Activated T-helper 17 cell treated with anti-CD3 and anti-CD28 coated beads, Interleukin-2, amount 50 U/mL, for 72 hours (primary cell): ENCODE measurements at regions not wholly inside any gene's neighbourhood (a gene's known extent, or its start where the extent isn't known, plus 50 kb on each side); places are given as distances from the start of the nearest gene placed in this dataset.

Experiments used
- ATAC-seq: fragments of 150-1000 bp; cut with Tn5 transposase; replicated peaks from 2 replicates; pipeline ENCODE4 v1.10.0; 2021; ENCODE audit warnings: mild to moderate bottlenecking, moderate library complexity
- H3K27ac Mint-ChIP-seq: one replicate; pipeline ENCODE4 v1.8.0; 2022; ENCODE audit warnings: mixed read lengths
- H3K27me3 Mint-ChIP-seq: one replicate; pipeline ENCODE4 v1.8.0; 2022; ENCODE audit warnings: mixed read lengths
- H3K36me3 Mint-ChIP-seq: one replicate; pipeline ENCODE4 v1.8.0; 2022; ENCODE audit warnings: low read depth, mild to moderate bottlenecking, mixed read lengths
- H3K4me1 Mint-ChIP-seq: one replicate; pipeline ENCODE4 v1.8.0; 2022; ENCODE audit warnings: mixed read lengths
- H3K4me3 Mint-ChIP-seq: one replicate; pipeline ENCODE4 v1.8.0; 2022; ENCODE audit warnings: mild to moderate bottlenecking, mixed read lengths
- H3K9me3 Mint-ChIP-seq: one replicate; pipeline ENCODE4 v1.8.0; 2022; ENCODE audit warnings: mixed read lengths

DNA sequence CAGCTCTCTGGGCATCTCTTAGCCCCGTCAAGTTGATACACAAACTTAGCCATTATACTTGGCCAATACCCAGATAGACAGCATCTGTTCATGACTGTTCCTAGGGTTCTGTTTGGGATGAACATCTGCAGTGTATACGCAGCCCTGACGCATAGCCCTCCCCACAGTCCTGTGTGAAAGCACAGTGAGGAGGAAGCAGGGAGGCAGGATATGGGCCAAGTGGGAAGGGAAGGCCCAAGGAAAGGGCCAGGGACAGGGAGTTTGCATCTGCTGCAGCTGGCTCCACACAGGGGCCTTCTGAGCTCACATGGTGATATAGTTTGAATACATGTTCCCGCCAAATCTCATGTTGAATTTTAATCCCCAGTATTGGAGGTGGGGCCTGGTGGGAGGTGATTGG is 80.2 kb downstream of the CMPK2 start:
- Mint-ChIP-seq H3K27me3 (peaks cover 8% of the 10 kb centered on the region), H3K4me1 (no peaks in the 10 kb centered on the region), H3K27ac (no peak overlapping the region), H3K9me3 (no peaks in the 10 kb centered on the region), H3K4me3 (no peak overlapping the region), H3K36me3 (no peaks in the 10 kb centered on the region)
- ATAC-seq: no peak

DNA sequence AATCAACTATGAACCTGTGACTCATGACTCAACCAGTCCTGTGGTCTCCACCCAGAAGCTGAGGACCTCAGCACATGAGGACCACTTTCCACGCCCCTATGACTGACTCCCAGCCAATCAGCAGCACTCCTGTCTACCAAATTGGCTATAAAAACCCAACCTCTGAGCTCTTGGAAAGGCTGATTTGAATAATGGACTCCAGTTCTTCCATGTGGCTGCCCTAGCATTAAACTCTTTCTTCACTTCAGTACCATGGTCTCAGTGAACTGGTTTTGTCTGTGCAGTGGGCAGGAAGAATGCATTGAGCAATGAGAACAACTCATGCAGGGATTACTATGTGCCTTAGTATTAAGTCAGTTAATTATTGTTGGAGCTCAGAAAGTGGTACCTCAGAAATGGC is 78.3 kb downstream of the CMPK2 start:
- Mint-ChIP-seq H3K36me3 (no peaks in the 10 kb centered on the region), H3K9me3 (no peaks in the 10 kb centered on the region), H3K27me3 (peaks cover 11% of the 10 kb centered on the region), H3K4me3 (no peak overlapping the region), H3K27ac (no peak overlapping the region), H3K4me1 (no peaks in the 10 kb centered on the region)
- no peak for ATAC-seq

DNA sequence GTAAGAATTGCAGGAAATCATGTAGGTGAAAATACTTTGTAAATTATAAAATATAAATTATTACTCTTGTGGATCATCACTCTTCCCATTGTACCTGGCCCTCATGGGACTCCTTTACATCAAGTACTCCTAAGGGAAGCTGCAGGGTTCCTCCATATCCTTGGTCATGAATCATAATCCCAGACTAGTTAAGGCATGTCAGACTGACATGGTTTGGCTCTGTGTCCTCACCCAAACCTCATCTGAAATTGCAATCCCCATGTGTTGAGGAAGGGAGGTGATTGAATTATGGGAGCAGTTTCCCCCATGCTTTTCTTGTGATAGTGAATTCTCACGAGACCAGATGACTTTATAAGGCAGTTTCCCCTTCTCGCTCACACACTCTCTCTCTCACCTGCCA is 77.1 kb downstream of the CMPK2 start:
- Mint-ChIP-seq H3K4me3 (no peak overlapping the region), H3K27ac (no peak overlapping the region), H3K36me3 (no peaks in the 10 kb centered on the region), H3K27me3 (peaks cover 7% of the 10 kb centered on the region), H3K9me3 (no peaks in the 10 kb centered on the region), H3K4me1 (no peaks in the 10 kb centered on the region)
- ATAC-seq: no peak

DNA sequence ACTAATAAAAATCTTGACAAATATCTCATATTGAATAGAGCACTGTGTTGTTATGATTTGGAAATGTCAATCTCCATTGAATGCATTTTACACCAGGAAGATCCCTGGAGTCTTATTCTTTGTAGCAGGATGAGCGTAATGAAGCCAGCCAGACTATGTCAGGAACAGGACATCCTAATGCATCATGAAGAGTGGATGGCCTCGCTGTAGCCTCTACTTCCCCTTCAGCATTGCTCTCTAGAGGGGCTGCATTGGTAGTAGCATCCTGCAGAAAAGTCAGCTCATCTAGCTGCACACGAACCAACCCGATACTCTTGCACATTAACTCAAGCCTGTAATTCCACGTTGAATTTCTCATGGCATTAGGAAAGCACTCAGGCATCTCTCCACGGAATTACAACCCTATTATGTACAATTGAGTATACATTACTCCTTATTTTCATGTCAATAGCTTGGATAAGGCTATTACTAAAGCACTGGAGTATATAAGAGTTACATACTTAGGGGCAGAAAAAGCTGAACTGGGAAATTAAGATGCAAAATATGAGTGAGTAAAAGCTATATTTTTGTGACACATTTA is 76.1 kb downstream of the CMPK2 start:
- ATAC-seq: no peak
- H3K9me3 Mint-ChIP-seq: no peaks in the 10 kb centered on the region
- no peak overlapping the region for H3K27ac Mint-ChIP-seq
- H3K36me3 Mint-ChIP-seq: no peaks in the 10 kb centered on the region
- no peaks in the 10 kb centered on the region for H3K4me1 Mint-ChIP-seq
- no peak overlapping the region for H3K4me3 Mint-ChIP-seq
- H3K27me3 Mint-ChIP-seq: peaks cover 7% of the 10 kb centered on the region

DNA sequence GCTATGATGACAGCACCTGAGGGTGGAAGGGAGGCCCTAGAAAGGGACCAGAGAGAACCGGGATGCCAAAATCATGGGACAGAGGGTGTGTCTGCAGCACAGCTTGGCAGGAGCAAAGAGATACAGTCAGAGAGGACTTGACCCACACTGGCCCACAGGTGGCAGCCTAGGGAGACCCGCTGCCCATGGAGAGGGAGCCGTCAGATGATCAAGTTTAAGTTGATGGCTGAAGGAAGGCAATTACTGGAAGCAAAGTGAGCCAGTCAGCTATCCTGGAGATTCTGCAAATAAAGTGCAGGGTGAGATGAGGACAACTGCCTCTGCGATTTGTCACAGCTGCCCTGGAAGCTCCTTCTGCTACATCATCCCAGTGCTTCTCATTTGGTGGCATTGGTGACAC is 74.0 kb downstream of the CMPK2 start:
- no peaks in the 10 kb centered on the region for H3K36me3 Mint-ChIP-seq
- no peaks in the 10 kb centered on the region for H3K4me1 Mint-ChIP-seq
- H3K9me3 Mint-ChIP-seq: no peaks in the 10 kb centered on the region
- H3K27ac Mint-ChIP-seq: no peak overlapping the region
- H3K27me3 Mint-ChIP-seq: peaks cover 12% of the 10 kb centered on the region
- ATAC-seq: no peak
- H3K4me3 Mint-ChIP-seq: no peak overlapping the region

DNA sequence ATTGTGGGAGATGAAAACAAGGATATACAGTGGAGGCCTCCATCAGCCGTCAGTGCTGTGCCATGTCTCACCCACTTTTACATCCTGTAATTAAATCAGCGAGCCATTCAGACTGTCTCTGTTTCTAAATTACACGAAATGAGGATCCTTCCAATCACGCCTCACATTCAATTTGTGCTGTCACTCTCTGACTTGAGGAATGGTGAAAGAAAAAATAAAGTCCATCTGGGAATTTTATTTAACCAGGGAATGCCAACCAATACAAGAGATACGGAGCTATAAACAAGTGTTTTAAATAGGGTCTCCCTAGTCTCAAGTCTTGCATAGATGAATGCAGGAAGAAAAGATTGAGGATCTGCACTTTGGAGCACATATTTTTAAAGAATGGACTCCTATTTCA is 72.8 kb downstream of the CMPK2 start:
- Mint-ChIP-seq H3K9me3 (no peaks in the 10 kb centered on the region), H3K36me3 (no peaks in the 10 kb centered on the region), H3K27ac (no peak overlapping the region), H3K4me3 (no peak overlapping the region), H3K4me1 (no peaks in the 10 kb centered on the region), H3K27me3 (peaks cover 12% of the 10 kb centered on the region)
- ATAC-seq: no peak

DNA sequence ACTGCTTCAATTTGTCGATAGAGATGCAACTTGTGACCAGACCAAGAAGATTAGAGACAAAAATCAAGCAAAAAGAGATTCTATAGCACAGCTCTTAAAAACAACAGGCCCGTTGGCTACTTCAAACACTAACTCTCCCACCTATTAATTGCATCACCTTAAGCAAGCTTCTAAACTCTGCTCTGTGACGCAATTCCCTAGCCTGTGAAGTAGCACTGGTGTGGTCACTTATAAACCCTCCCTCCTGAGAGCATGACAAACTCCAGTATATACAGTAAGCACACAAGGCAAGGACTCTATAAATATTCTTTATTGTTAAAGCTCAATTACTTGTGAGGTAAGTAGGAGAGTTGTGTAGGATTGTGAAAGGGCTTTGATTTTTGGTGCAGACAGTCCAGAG is 72.3 kb downstream of the CMPK2 start:
- H3K36me3 Mint-ChIP-seq: no peaks in the 10 kb centered on the region
- no peak for ATAC-seq
- H3K4me1 Mint-ChIP-seq: no peaks in the 10 kb centered on the region
- H3K4me3 Mint-ChIP-seq: no peak overlapping the region
- H3K9me3 Mint-ChIP-seq: no peaks in the 10 kb centered on the region
- peaks cover 12% of the 10 kb centered on the region for H3K27me3 Mint-ChIP-seq
- no peak overlapping the region for H3K27ac Mint-ChIP-seq

DNA sequence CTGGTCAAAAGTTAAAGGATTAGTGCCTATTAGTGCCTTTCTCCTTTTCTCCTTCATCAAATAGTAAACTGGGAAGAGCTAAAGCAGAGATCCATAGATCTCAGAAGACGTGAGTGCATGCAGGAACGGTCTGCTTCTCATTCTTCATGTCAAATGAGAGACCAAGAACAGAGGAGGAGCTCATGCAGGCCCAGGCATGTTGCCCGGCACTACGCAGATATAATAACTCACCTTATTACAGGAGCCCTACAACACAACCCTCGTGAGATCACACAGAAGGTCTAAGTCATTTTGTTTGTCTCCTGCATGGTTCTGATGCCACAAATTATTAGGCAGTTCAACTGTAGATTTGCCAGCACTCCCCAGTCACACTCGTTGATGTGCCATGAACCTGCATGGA is 71.8 kb downstream of the CMPK2 start:
- no peak overlapping the region for H3K27ac Mint-ChIP-seq
- no peaks in the 10 kb centered on the region for H3K4me1 Mint-ChIP-seq
- no peak overlapping the region for H3K4me3 Mint-ChIP-seq
- H3K27me3 Mint-ChIP-seq: peaks cover 11% of the 10 kb centered on the region
- H3K36me3 Mint-ChIP-seq: no peaks in the 10 kb centered on the region
- H3K9me3 Mint-ChIP-seq: no peaks in the 10 kb centered on the region
- ATAC-seq: no peak

DNA sequence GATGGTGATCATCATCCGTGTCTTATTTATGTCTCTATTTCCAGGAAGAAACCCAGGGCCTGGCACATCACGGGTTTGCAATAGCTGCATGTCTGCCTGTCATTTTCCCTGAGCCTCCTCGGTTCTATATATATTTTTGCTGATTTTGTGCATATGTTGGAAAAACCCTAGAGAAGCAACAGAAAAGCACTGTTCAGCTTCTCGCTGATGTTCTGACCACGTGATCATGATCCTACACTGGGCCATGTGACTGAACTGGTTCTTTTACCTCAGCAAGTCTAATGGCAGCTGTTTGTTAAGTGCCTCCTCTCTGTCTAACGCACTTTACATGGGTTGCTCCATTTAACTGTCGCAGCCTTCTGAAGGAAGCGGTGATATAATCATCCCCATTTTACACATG is 71.3 kb downstream of the CMPK2 start:
- Mint-ChIP-seq H3K9me3 (no peaks in the 10 kb centered on the region), H3K36me3 (no peaks in the 10 kb centered on the region), H3K4me1 (no peaks in the 10 kb centered on the region), H3K27ac (no peak overlapping the region), H3K27me3 (peaks cover 7% of the 10 kb centered on the region), H3K4me3 (no peak overlapping the region)
- ATAC-seq: no peak
